ENCODE measurements at regions not wholly inside any gene's neighbourhood (a gene's known extent, or its start where the extent isn't known, plus 50 kb on each side); places are given as distances from the start of the nearest gene placed in this dataset.
"Not testable (repeated sequence)": the region's sequence is repeated elsewhere in the genome, so short reads cannot be mapped to it uniquely, and the experiment has no call there.

DNA sequence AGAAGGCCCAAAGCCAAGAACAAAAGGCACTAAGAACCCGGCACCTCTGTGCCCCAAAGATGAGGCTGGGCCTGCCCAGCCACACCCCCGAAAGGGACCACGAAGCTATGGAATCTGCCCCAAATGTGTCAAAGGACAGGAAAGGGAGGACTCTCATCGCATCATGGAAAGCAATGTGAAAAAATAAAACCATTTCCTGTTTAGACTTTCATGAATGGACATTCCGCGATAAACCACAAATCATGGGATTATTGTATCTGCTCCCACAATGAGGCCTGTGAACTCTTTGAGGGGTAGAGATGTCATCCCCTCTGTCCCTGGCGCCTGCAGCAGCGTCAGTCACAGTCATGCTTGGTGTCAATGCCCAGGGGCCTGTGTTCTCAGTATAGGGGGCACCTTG, 135.0 kb downstream of the COPRS start:
- DNase-seq = no peak
- intact Hi-C loops (cut with DNase I; ENCODE audit: low total_unique reads) = no loop called here

DNA sequence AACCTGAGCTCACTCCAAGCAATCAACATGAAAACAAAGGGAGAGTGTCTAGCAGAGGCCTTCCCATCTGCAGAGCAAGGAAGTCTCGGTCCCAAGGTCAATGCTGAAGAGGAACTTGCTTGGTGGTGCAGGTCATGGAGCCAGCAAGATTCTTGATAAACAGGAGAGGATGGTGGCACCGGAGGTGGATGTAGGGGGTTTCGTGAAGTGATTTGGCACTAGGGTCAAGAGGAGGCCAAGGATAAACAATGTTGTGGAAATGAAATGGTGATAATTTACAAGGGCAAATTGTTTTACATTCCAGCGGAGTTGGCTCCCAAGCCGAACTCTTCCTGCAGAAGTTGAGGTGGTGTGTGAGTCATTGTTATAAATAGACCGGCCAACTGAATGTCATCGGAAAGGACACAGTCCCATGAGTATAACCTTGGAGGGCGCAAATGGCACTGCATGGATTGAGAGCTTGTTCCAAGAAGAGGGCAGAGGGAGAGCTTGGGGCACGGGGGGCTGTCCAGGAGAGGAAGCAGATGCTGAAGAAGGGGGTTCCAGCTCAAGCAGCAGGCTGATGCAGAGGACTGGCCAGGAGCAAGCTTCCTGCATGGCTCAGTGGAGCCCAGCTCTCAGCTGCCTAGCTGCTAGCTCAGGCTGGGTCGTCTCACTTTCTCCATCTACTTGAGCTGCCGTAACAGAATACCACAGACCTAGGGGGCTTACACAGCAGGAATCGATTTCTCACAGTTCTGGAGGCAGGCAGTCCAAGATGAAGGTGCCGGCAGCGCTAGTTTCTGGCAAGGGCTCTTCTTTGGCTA, 136.6 kb downstream of the COPRS start:
- Histone ChIP-seq H3K36me3 (no peaks in the 10 kb centered on the region), H3K4me1 (peaks cover 0 to 7% (median 2%) of the 10 kb centered on the region in 4 donors), H3K27me3 (no peaks in the 10 kb centered on the region), H3K9me3 (no peaks in the 10 kb centered on the region), H3K27ac (peak overlapping the region in 3 of 4 donors; percentile 39 to 60 (median 41)), H3K4me3 (no peak overlapping the region)
- no peak for TF ChIP-seq POLR2A (IDR thresholded peaks at IDR 0.05)
- TF ChIP-seq POLR2AphosphoS5 (IDR thresholded peaks at IDR 0.05) = peak in 1 of 3 donors; percentile 6
- DNase-seq = no peak
- in situ Hi-C loops (cut with MboI; ENCODE audit: low pct_ligation_motif_present in 1 of 4, low pct_unique_long_range_greater_than_20kb in 1 of 4, low sequenced_read_pairs in 3 of 4) (no loop called here), intact Hi-C loops (cut with DNase I; ENCODE audit: low total_unique reads) (no loop called here)
- WGBS, 2 donors (ENCODE audit: low coverage in 1 of 2) = 72 to 89% methylated on average over 3 to 14 of the region's 14 CpGs

More for the DNA sequence above, 135.0 kb downstream of the COPRS start:
- TF ChIP-seq EP300 (IDR thresholded peaks at IDR 0.05; ENCODE audit: low read depth) = no peak
- TF ChIP-seq, protein P1, sequence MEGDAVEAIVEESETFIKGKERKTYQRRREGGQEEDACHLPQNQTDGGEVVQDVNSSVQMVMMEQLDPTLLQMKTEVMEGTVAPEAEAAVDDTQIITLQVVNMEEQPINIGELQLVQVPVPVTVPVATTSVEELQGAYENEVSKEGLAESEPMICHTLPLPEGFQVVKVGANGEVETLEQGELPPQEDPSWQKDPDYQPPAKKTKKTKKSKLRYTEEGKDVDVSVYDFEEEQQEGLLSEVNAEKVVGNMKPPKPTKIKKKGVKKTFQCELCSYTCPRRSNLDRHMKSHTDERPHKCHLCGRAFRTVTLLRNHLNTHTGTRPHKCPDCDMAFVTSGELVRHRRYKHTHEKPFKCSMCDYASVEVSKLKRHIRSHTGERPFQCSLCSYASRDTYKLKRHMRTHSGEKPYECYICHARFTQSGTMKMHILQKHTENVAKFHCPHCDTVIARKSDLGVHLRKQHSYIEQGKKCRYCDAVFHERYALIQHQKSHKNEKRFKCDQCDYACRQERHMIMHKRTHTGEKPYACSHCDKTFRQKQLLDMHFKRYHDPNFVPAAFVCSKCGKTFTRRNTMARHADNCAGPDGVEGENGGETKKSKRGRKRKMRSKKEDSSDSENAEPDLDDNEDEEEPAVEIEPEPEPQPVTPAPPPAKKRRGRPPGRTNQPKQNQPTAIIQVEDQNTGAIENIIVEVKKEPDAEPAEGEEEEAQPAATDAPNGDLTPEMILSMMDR (IDR thresholded peaks at IDR 0.05) = no peak
- TF ChIP-seq POLR2A (IDR thresholded peaks at IDR 0.05) = no peak
- no peak for TF ChIP-seq POLR2AphosphoS5 (IDR thresholded peaks at IDR 0.05)
- Histone ChIP-seq H3K9me3 (no peaks in the 10 kb centered on the region), H3K36me3 (no peaks in the 10 kb centered on the region), H3K4me3 (no peak overlapping the region), H3K27ac (no peak overlapping the region), H3K27me3 (no peaks in the 10 kb centered on the region), H3K4me1 (peaks cover 0 to 7% (median 2%) of the 10 kb centered on the region in 4 donors)
- 68 to 91% methylated on average over 6 to 8 of the region's 8 CpGs for WGBS, 2 donors (ENCODE audit: low coverage in 1 of 2)
- in situ Hi-C loops (cut with MboI; ENCODE audit: low pct_ligation_motif_present in 1 of 4, low pct_unique_long_range_greater_than_20kb in 1 of 4, low sequenced_read_pairs in 3 of 4) = no loop called here

DNA sequence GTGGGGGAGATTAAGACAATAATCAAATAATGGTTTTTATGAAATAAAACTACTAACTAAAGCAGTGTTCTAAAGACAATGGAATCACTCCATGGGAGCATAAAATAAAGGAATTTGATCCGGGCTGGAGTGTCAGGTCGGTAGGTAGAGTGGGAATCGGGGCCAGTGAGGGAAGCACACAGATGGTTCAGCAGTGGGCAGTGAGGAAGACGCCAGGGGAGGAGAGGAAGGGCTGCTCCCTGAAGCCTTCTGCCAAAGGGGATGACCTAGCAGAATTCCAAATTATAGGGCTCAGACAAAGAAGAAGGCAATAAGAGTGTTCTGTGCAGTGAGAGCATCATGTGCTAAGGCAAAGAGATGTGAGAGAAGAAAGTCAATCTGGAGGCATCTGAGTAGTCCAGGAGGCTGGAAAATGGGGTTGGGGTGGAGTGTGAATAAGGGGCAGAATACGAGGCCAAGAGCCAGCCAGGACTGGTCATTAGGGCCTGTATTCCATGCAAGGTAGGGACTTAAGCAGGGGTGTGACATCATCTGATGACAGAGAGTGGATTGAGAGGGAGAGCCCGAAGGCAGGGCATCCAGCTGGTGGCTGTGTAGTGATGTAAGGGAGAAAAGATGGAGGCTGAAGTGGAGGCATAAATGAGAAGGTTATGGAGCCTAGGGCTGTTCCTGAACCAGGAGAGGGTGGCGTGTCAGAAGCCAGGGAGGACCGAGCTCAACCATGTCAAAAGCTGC, 137.6 kb downstream of the COPRS start:
- TF ChIP-seq, protein P1 (IDR thresholded peaks at IDR 0.05) = no peak
- TF ChIP-seq POLR2AphosphoS5 (IDR thresholded peaks at IDR 0.05) (no peak), POLR2A (IDR thresholded peaks at IDR 0.05) (no peak), EP300 (IDR thresholded peaks at IDR 0.05; ENCODE audit: low read depth) (no peak)
- Histone ChIP-seq H3K4me1 (peaks cover 0 to 7% (median 2%) of the 10 kb centered on the region in 4 donors), H3K27ac (peak overlapping the region in 3 of 4 donors; percentile 39 to 50 (median 41)), H3K4me3 (no peak overlapping the region), H3K9me3 (no peaks in the 10 kb centered on the region), H3K36me3 (no peaks in the 10 kb centered on the region), H3K27me3 (no peaks in the 10 kb centered on the region)
- in situ Hi-C loops (cut with MboI; ENCODE audit: low pct_ligation_motif_present in 1 of 4, low pct_unique_long_range_greater_than_20kb in 1 of 4, low sequenced_read_pairs in 3 of 4) (no loop called here), intact Hi-C loops (cut with DNase I; ENCODE audit: low total_unique reads) (no loop called here)
- DNase-seq = no peak
- WGBS, 2 donors (ENCODE audit: low coverage in 1 of 2) = 74 to 83% methylated on average over 7 to 8 of the region's 8 CpGs

DNA sequence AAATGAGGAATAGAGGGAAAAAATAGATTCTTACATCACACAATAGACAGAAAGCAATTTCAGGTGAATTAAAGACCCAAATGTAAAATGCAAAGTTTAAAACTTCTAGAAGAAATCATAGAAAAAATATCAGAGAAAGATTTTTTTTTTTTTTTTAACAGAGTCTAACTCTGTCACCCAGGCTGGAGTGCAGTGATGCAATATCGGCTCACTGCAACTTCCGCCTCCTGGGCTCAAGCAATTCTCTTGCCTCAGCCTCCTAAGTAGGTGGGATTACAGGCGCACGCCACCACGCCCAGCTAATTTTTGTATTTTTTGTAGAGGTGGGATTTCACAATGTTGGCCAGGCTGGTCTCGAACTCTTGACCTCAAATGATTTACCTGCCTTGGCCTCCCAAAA, 141.8 kb downstream of the COPRS start:
- DNase-seq; intact Hi-C loops (cut with DNase I; ENCODE audit: low total_unique reads); H3K27ac ChIP-seq; H3K36me3 ChIP-seq; H3K27me3 ChIP-seq; H3K4me3 ChIP-seq; H3K4me1 ChIP-seq; in situ Hi-C loops (cut with MboI; ENCODE audit: low pct_ligation_motif_present in 1 of 4, low pct_unique_long_range_greater_than_20kb in 1 of 4, low sequenced_read_pairs in 3 of 4); H3K9me3 ChIP-seq: not testable (repeated sequence)
- 91 to 93% methylated on average over 6 of the region's 6 CpGs for WGBS, 2 donors (ENCODE audit: low coverage in 1 of 2)

DNA sequence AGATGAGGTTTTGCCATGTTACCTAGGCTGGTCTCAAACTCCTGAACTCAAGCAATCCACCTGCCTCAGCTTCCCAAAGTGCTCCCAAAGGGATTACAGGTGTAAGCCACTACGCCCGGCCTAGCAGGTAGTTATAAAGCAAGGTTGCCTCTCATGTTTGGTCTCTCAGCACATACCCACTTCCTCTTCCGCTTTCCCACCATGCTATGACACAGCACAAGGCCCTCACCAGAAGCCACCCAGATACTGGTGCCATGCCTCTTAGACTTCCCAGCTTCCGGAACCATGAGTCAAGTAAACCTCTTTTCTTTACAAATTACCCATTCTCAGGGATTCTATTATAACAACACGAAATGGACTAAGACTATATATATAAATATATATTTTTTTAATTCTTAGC, 143.6 kb downstream of the COPRS start:
- Histone ChIP-seq H3K27me3 (no peaks in the 10 kb centered on the region), H3K4me3 (no peak overlapping the region), H3K9me3 (no peaks in the 10 kb centered on the region), H3K36me3 (no peaks in the 10 kb centered on the region), H3K4me1 (no peaks in the 10 kb centered on the region), H3K27ac (no peak overlapping the region)
- intact Hi-C loops (cut with DNase I; ENCODE audit: low total_unique reads) (no loop called here), in situ Hi-C loops (cut with MboI; ENCODE audit: low pct_ligation_motif_present in 1 of 4, low pct_unique_long_range_greater_than_20kb in 1 of 4, low sequenced_read_pairs in 3 of 4) (no loop called here)
- TF ChIP-seq POLR2AphosphoS5 (IDR thresholded peaks at IDR 0.05) (no peak), POLR2A (IDR thresholded peaks at IDR 0.05) (no peak), EP300 (IDR thresholded peaks at IDR 0.05; ENCODE audit: low read depth) (no peak)
- TF ChIP-seq, protein P1 (IDR thresholded peaks at IDR 0.05) = no peak
- DNase-seq = no peak
- 85 to 89% methylated on average over 3 to 5 of the region's 5 CpGs for WGBS, 2 donors (ENCODE audit: low coverage in 1 of 2)
